ENCODE measurements at regions not wholly inside any gene's neighbourhood (a gene's known extent, or its start where the extent isn't known, plus 50 kb on each side); places are given as distances from the start of the nearest gene placed in this dataset.
"Not testable (repeated sequence)": the region's sequence is repeated elsewhere in the genome, so short reads cannot be mapped to it uniquely, and the experiment has no call there.

DNA sequence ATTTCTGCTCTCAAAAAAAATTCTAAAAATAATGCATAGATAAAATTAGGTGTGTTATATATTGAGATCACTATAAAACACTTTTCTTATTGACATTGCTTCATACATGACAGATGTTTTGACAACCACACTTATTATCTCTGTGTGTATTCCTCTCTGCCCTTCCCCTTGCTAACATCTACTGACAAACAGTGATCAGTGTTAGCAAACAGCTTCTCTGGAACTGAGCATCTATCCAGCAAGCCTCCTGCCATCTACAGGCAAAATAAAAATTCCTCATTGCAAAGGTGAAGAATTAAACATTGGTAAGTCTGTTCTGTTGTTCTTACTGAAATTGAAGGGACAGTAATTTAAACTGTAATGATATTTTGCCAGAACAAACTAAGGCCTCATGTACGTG, 2153.9 kb downstream of the NCAM2 start:
- H3K23ac ChIP-seq (ENCODE audit: insufficient read length): no peak overlapping the region
- no peak for FAIRE-seq

DNA sequence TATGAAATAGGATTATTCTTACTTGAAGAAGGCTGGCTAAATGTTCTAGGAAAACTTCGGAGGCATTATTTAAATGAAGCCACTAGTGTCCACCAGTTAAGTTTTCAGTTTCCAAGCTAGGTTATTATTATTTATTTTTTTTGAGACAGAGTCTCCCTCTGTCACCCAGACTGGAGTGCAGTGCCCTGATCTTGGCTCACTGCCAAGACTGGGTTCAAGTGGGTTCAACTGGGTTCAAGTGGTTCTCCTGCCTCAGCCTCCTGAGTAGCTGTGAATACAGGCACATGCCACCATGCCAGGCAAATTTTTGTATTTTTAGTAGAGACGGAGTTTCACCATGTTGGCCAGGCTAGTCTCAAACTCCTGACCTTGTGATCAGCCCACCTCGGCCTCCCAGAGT, 2155.6 kb downstream of the NCAM2 start:
- H3K4me2 ChIP-seq (ENCODE audit: insufficient read depth in 1 of 2, low read depth in 2 of 2, low read length in 2 of 2); H3K56ac ChIP-seq (replicated peaks; ENCODE audit: insufficient read length, low read depth, low read length); H2BK15ac ChIP-seq (ENCODE audit: low read length); DNase-seq (ENCODE audit: low read depth in 1 of 2, low spot score in 2 of 2); CTCF ChIA-PET (ENCODE audit: partially characterized antibody); H2BK120ac ChIP-seq (replicated peaks; ENCODE audit: low read depth, low read length); H3K4ac ChIP-seq (replicated peaks; ENCODE audit: insufficient read length, low read depth, low read length); H3K23ac ChIP-seq (ENCODE audit: insufficient read length); H3K4me3 ChIP-seq (ENCODE audit: extremely low read depth in 1 of 4, insufficient read depth in 2 of 4, low read depth in 3 of 4, low read length in 4 of 4); H4K91ac ChIP-seq (replicated peaks; ENCODE audit: insufficient read length, low read length); H3K14ac ChIP-seq (ENCODE audit: insufficient read length); H3K79me1 ChIP-seq (ENCODE audit: low read depth, low read length); H3K9me3 ChIP-seq (ENCODE audit: insufficient read depth in 2 of 2, low read depth in 1 of 2, low read length in 1 of 2); H3K79me2 ChIP-seq (ENCODE audit: control insufficient read depth in 1 of 2, insufficient read depth in 2 of 2, low read length in 2 of 2); POLR2A ChIA-PET (ENCODE audit: partially characterized antibody); H2BK12ac ChIP-seq (ENCODE audit: low read depth, low read length); H4K8ac ChIP-seq (ENCODE audit: extremely low read depth, insufficient read depth, low read length); H3K27me3 ChIP-seq (replicated peaks in 1 of 4; ENCODE audit: control insufficient read depth in 3 of 4, extremely low read depth in 1 of 4, insufficient read depth in 3 of 4, low read length in 3 of 4); H4K20me1 ChIP-seq (replicated peaks in 1 of 2; ENCODE audit: control insufficient read depth in 1 of 2, insufficient read depth in 2 of 2, low read length in 2 of 2); H3K9ac ChIP-seq (replicated peaks in 1 of 4; ENCODE audit: extremely low read depth in 1 of 4, low read depth in 3 of 4, low read length in 3 of 4); H3K23me2 ChIP-seq (ENCODE audit: low read depth, low read length); H2BK20ac ChIP-seq (ENCODE audit: low read length); H3K27ac ChIP-seq (ENCODE audit: low read depth, low read length); H3K18ac ChIP-seq (ENCODE audit: extremely low read depth, low read length); H4K5ac ChIP-seq (ENCODE audit: insufficient read length, low read depth, low read length); FAIRE-seq; H2BK5ac ChIP-seq (ENCODE audit: low read depth, low read length); H2AK5ac ChIP-seq (ENCODE audit: low read depth, low read length); H3K36me3 ChIP-seq (ENCODE audit: control insufficient read depth in 2 of 4, insufficient read depth in 4 of 4, low read length in 3 of 4); H3K4me1 ChIP-seq (replicated peaks in 1 of 4; ENCODE audit: control insufficient read depth in 3 of 4, insufficient read depth in 4 of 4, low read length in 3 of 4); H2AFZ ChIP-seq (ENCODE audit: low read length): not testable (repeated sequence)
- 92% methylated on average over 3 of the region's 3 CpGs; no CpG with 5 or more reads in 1 of the 2 experiments for WGBS, 2 experiments (ENCODE audit: extremely low coverage in 1 of 2, insufficient coverage in 1 of 2, insufficient read length in 1 of 2, insufficient replicate concordance in 2 of 2, low coverage in 1 of 2, low lambda C conversion rate in 2 of 2, missing lambda C conversion rate in 1 of 2)

More for the DNA sequence above, 2153.9 kb downstream of the NCAM2 start:
- H2BK20ac ChIP-seq (ENCODE audit: low read length): no peak overlapping the region
- H3K18ac ChIP-seq (ENCODE audit: extremely low read depth, low read length): no peak overlapping the region
- WGBS, 2 experiments (ENCODE audit: extremely low coverage in 1 of 2, insufficient coverage in 1 of 2, insufficient read length in 1 of 2, insufficient replicate concordance in 2 of 2, low coverage in 1 of 2, low lambda C conversion rate in 2 of 2, missing lambda C conversion rate in 1 of 2): 76% methylated on average over 1 of the region's 1 CpG; no CpG with 5 or more reads in 1 of the 2 experiments
- H2AK5ac ChIP-seq (ENCODE audit: low read depth, low read length): no peak overlapping the region
- no peaks in the 10 kb centered on the region for H3K23me2 ChIP-seq (ENCODE audit: low read depth, low read length)
- no peak overlapping the region for H3K14ac ChIP-seq (ENCODE audit: insufficient read length)
- no peak overlapping the region for H2AFZ ChIP-seq (ENCODE audit: low read length)
- no peaks in the 10 kb centered on the region for H3K79me2 ChIP-seq (ENCODE audit: control insufficient read depth in 1 of 2, insufficient read depth in 2 of 2, low read length in 2 of 2)
- H4K5ac ChIP-seq (ENCODE audit: insufficient read length, low read depth, low read length): no peak overlapping the region
- no peak overlapping the region for H2BK12ac ChIP-seq (ENCODE audit: low read depth, low read length)
- H3K79me1 ChIP-seq (ENCODE audit: low read depth, low read length): no peaks in the 10 kb centered on the region
- H4K91ac ChIP-seq (replicated peaks; ENCODE audit: insufficient read length, low read length): no peak overlapping the region
- TF ChIP-seq RAD21 (IDR thresholded peaks at IDR 0.05 in 1 of 2, conservative IDR thresholded peaks at IDR 0.05 in 1 of 2; ENCODE audit: low read depth in 2 of 2, low read length in 2 of 2) (0 out of 4 replicates have a peak, but pooled peaks of 1 of the 2 experiments have one; percentile 12), RFX5 (IDR thresholded peaks at IDR 0.05; ENCODE audit: borderline replicate concordance, low read depth, low read length) (no peak)
- DNase-seq (ENCODE audit: low read depth in 1 of 2, low spot score in 2 of 2): no peak
- H3K27me3 ChIP-seq (replicated peaks in 1 of 4; ENCODE audit: control insufficient read depth in 3 of 4, extremely low read depth in 1 of 4, insufficient read depth in 3 of 4, low read length in 3 of 4): no peaks in the 10 kb centered on the region
- no peaks in the 10 kb centered on the region for H3K36me3 ChIP-seq (ENCODE audit: control insufficient read depth in 2 of 4, insufficient read depth in 4 of 4, low read length in 3 of 4)
- no peak overlapping the region for H3K4me2 ChIP-seq (ENCODE audit: insufficient read depth in 1 of 2, low read depth in 2 of 2, low read length in 2 of 2)
- H3K4me1 ChIP-seq (replicated peaks in 1 of 4; ENCODE audit: control insufficient read depth in 3 of 4, insufficient read depth in 4 of 4, low read length in 3 of 4): no peaks in the 10 kb centered on the region
- H3K56ac ChIP-seq (replicated peaks; ENCODE audit: insufficient read length, low read depth, low read length): no peak overlapping the region
- no peaks in the 10 kb centered on the region for H3K9me3 ChIP-seq (ENCODE audit: insufficient read depth in 2 of 2, low read depth in 1 of 2, low read length in 1 of 2)
- H2BK5ac ChIP-seq (ENCODE audit: low read depth, low read length): no peak overlapping the region
- no peak overlapping the region for H3K4me3 ChIP-seq (ENCODE audit: extremely low read depth in 1 of 4, insufficient read depth in 2 of 4, low read depth in 3 of 4, low read length in 4 of 4)
- CTCF ChIA-PET (ENCODE audit: partially characterized antibody): interaction anchor here (0.8 kb wide), 1 partner anchor 9 kb away, joined by 3 read pairs; no protein-coding TSS in a partner anchor
- H4K8ac ChIP-seq (ENCODE audit: extremely low read depth, insufficient read depth, low read length): no peak overlapping the region
- no peak overlapping the region for H3K9ac ChIP-seq (replicated peaks in 1 of 4; ENCODE audit: extremely low read depth in 1 of 4, low read depth in 3 of 4, low read length in 3 of 4)
- H3K27ac ChIP-seq (ENCODE audit: low read depth, low read length): no peak overlapping the region
- H3K4ac ChIP-seq (replicated peaks; ENCODE audit: insufficient read length, low read depth, low read length): no peak overlapping the region
- POLR2A ChIA-PET (ENCODE audit: partially characterized antibody): no interaction called here
- H2BK120ac ChIP-seq (replicated peaks; ENCODE audit: low read depth, low read length): no peak overlapping the region
- H4K20me1 ChIP-seq (replicated peaks in 1 of 2; ENCODE audit: control insufficient read depth in 1 of 2, insufficient read depth in 2 of 2, low read length in 2 of 2): no peaks in the 10 kb centered on the region
- H2BK15ac ChIP-seq (ENCODE audit: low read length): no peak overlapping the region

Measured in H1 (cell line).